Ovary (tissue), 3 donors: ENCODE measurements at regions not wholly inside any gene's neighbourhood (a gene's known extent, or its start where the extent isn't known, plus 50 kb on each side); places are given as distances from the start of the nearest gene placed in this dataset.

ENCODE experiments used
- CTCF ChIP-seq, 3 donors: fragments of 450-650 bp in 2 of 3; fragments of 200-600 bp in 1 of 3; IDR thresholded peaks; one replicate each; pipeline versions ENCODE4 v1.5.1 to v1.8.0; 2016 to 2022; ENCODE audit warnings: antibody characterized with exemption in 3 of 3, mild to moderate bottlenecking in 1 of 3
- EP300 ChIP-seq: sonication (generic); formaldehyde crosslinking; IDR thresholded peaks from one replicate; pipeline ENCODE4 v1.6.1; 2017; ENCODE audit warnings: antibody characterized with exemption
- POLR2A ChIP-seq: fragments of 450-650 bp; IDR thresholded peaks from one replicate; pipeline ENCODE4 v1.6.1; 2017; ENCODE audit warnings: antibody characterized with exemption, mild to moderate bottlenecking, moderate library complexity
- donor health status: DM: no; HTN: no; CAD: no.

GRCh38 chr4:23083391-23083790, 390.7 kb downstream of the GBA3 start:
- TF ChIP-seq CTCF (IDR thresholded peaks at IDR 0.05) (no peak), POLR2A (no peak), EP300 (no peak)
